Heart right ventricle (tissue), 16 donors: ENCODE measurements at regions not wholly inside any gene's neighbourhood (a gene's known extent, or its start where the extent isn't known, plus 50 kb on each side); places are given as distances from the start of the nearest gene placed in this dataset.

Experiments
- ATAC-seq, 8 donors: fragments of 200-7000 bp; cut with Tn5 transposase; one replicate each; pipeline ENCODE4 v1.9.1; 2020; ENCODE audit warnings: mild to moderate bottlenecking in 8 of 8, moderate library complexity in 8 of 8, moderate number of reproducible peaks in 1 of 8
- DNase-seq, 2 donors: peaks; one replicate each; pipeline ENCODE4 v3.0.0-alpha.2; 2020
- H3K27ac ChIP-seq, 10 donors: fragments of 200-600 bp; sonication (generic) in 2 of 10; one replicate each; pipeline versions ENCODE4 v1.5.0 to v1.8.0; 2020 to 2022; ENCODE audit warnings: mild to moderate bottlenecking in 3 of 10
- H3K27me3 ChIP-seq, 7 donors: fragments of 200-600 bp; one replicate each; pipeline ENCODE4 v1.8.0; 2021 to 2022; ENCODE audit warnings: mild to moderate bottlenecking in 2 of 7
- H3K36me3 ChIP-seq, 9 donors: fragments of 200-600 bp; sonication (generic) in 1 of 9; one replicate each; pipeline versions ENCODE4 v1.5.0 to v1.8.0; 2020 to 2022; ENCODE audit warnings: mild to moderate bottlenecking in 2 of 9
- H3K4me1 ChIP-seq, 9 donors: fragments of 200-600 bp; sonication (generic) in 1 of 9; one replicate each; pipeline versions ENCODE4 v1.5.0 to v1.8.0; 2020 to 2022; ENCODE audit warnings: mild to moderate bottlenecking in 4 of 9
- H3K4me3 ChIP-seq, 10 donors: fragments of 200-600 bp; sonication (generic) in 2 of 10; one replicate each; pipeline versions ENCODE4 v1.5.0 to v1.8.0; 2020 to 2022; ENCODE audit warnings: mild to moderate bottlenecking in 7 of 10, moderate library complexity in 2 of 10
- H3K9me3 ChIP-seq, 11 donors: fragments of 200-600 bp in 10 of 11; sonication (generic) in 2 of 11; one replicate each; pipeline versions ENCODE4 v1.5.0 to v1.8.0; 2013 to 2022; ENCODE audit warnings: mild to moderate bottlenecking in 2 of 11, control low read depth in 1 of 11, moderate library complexity in 1 of 11
- CTCF ChIP-seq, 9 donors: fragments of 200-600 bp; sonication (generic) in 2 of 9; IDR thresholded peaks; one replicate each; pipeline versions ENCODE4 v1.5.0 to v1.8.0; 2021 to 2022; ENCODE audit warnings: antibody characterized with exemption in 9 of 9, mild to moderate bottlenecking in 5 of 9, moderate library complexity in 1 of 9
- WGBS, 2 donors: extraction: QIAGEN DNeasy Blood & Tissue Kit; methylation state at CpG; one replicate each; pipeline ENCODE4 v1.1.7; 2013; ENCODE audit warnings: inconsistent platforms in 1 of 2; 5-methylcytosine and 5-hydroxymethylcytosine counted together
- intact Hi-C, 10 donors: fragments of 100-400 bp; cut with DNase I; formaldehyde crosslinking; loops; one replicate each; pipeline versions ENCODE4 v1.11.1 to v1.14.2; 2022
- donor health status: Arrhythmogenic right ventricular cardiomyopathy.
- donor health status: ischemic (EF 13 %, LVEDD 7.1; RV severe dilation, severe dysfunction).
- donor health status: healthy with polysubstance abuse.
- donor health status: DM: no; HTN: yes; CAD: no.
- donor health status: DM: no; HTN: no; CAD: no.
- donor health status: ischemic (EF 25% LVEDD 6.9; RV normal size, moderate dysfunction).
- donor health status: ischemic (EF 25% LVEDD 5.7; RV mildly dilated, moderate dysfunction).
- donor health status: healthy.
- donor health status: DM: yes; HTN: yes; CAD: no.
- donor health status: Ischemic cardiomyopathy.
- donor health status: ischemic (EF 35%, LVEDD 5.7; RV mildly dilated, moderate dysfunction).
- donor health status: nonischemic (EF 11% LVEDD 7.7; RV severe dilation, severe dysfunction).
- donor health status: DM: yes; HTN: yes; CAD: no.
- donor health status: PGD.
- donor health status: ischemic (EF 29% LVEDD 5.4; RV normal size, mild dysfunction).
- donor health status: nonischemic (EF 23%, LVEDD 6.1; RV moderate dilation, normal function).

- TF ChIP-seq CTCF (IDR thresholded peaks at IDR 0.05), result no peak
- Histone ChIP-seq H3K4me1 (no peaks in the 10 kb centered on the region), H3K36me3 (no peaks in the 10 kb centered on the region), H3K9me3 (no peaks in the 10 kb centered on the region), H3K27me3 (peaks cover 0 to 10% (median 0%) of the 10 kb centered on the region in 7 donors), H3K4me3 (no peak overlapping the region), H3K27ac (no peak overlapping the region)
- DNase-seq, result no peak
- WGBS, 2 donors, result 39 to 61% methylated on average over 1 of the region's 1 CpG
- intact Hi-C loops, result no loop called here
- no peak for ATAC-seq
Observed at GRCh38 chr5:175047048-175047447, 322.7 kb downstream of the MSX2 start.

DNA sequence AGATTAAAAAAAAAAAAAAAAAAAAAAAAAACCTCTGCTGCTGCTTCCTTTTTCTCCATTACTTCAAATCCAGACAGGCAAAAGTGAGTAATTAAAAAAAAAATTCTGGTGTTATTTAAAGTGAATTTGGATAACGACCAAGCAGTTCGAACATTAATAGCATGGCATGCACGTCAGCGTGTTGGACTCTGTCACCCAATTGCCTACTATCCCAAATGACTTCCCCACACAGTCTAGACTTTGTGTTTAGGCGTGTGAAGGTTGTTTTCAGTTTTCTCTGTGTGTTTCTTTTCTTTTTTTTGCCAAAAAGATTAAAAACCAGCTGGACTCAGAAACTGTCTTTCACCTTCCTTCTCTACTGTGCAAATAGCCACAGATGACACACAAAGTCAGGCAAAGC lies 321.4 kb downstream of the MSX2 start:
- H3K9me3 ChIP-seq, result no peaks in the 10 kb centered on the region
- no peak overlapping the region for H3K4me3 ChIP-seq
- no peak for DNase-seq
- ATAC-seq, result no peak
- no peak for TF ChIP-seq CTCF (IDR thresholded peaks at IDR 0.05)
- peaks cover 0 to 7% (median 0%) of the 10 kb centered on the region in 7 donors for H3K27me3 ChIP-seq
- H3K36me3 ChIP-seq, result no peaks in the 10 kb centered on the region
- intact Hi-C loops, result no loop called here
- 40 to 60% methylated on average over 5 of the region's 5 CpGs for WGBS, 2 donors
- no peaks in the 10 kb centered on the region for H3K4me1 ChIP-seq
- H3K27ac ChIP-seq, result no peak overlapping the region

DNA sequence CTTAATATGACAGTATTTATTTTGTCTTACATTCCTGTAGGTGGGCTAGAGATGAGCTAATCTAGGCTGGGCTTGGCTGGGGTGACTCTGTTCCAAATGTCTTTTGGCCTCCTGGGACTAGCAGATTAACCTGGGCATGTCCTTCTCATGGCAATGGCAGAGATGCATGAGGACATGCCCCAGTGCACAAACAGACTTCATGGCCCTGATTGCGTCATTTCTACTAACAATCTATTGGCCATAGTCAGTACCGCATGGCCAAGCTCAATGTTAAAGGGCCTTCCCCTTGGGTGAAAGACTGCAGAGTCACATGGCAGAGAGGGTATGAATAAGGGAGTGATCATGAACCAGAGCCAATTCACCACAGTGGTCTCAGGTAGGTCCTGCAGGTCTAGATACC lies 313.4 kb downstream of the MSX2 start:
- no peak for DNase-seq
- peaks cover 0 to 2% (median 0%) of the 10 kb centered on the region in 7 donors for H3K27me3 ChIP-seq
- no peak for TF ChIP-seq CTCF (IDR thresholded peaks at IDR 0.05)
- 96 to 100% methylated on average over 2 of the region's 2 CpGs for WGBS, 2 donors
- H3K4me3 ChIP-seq, result no peak overlapping the region
- no peak for ATAC-seq
- H3K27ac ChIP-seq, result no peak overlapping the region
- intact Hi-C loops, result no loop called here
- H3K9me3 ChIP-seq, result peaks cover 0 to 14% (median 0%) of the 10 kb centered on the region in 11 donors
- H3K36me3 ChIP-seq, result no peaks in the 10 kb centered on the region
- no peaks in the 10 kb centered on the region for H3K4me1 ChIP-seq

DNA sequence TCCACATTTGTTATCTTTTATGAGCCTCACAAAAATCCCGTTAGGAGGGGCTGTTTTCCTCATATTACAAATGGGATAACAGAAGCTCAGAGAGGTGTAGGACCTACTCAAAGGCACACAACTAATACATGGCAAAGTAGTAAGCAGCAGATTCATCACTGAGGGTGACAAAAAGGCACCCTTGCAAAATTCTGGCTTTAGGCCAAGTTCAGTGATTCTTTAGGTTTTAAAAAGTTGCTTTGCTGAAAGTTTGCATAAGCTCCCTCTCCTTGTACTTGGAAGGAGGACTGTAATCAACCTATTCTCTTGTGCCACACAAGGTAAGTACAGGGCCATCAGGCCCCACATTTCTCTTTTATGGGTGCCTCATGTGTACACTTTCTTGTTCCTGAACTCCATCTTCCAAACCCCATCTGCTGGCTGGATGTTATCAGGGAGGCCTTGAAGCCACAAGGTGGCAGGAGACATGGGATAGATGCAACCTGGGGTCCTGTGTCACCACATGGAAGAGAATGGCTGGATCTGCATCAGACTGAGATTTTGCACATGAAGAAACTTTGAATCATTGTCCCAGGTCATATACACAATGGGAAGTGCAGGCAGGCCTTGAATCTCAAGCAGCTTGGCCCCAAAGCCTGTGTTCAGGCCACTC lies 311.6 kb downstream of the MSX2 start:
- no peaks in the 10 kb centered on the region for H3K36me3 ChIP-seq
- no peaks in the 10 kb centered on the region for H3K4me1 ChIP-seq
- DNase-seq (no peak), ATAC-seq (no peak)
- TF ChIP-seq CTCF (IDR thresholded peaks at IDR 0.05), result no peak
- intact Hi-C loops, result no loop called here
- WGBS, 2 donors, result 37 to 41% methylated on average over 1 of the region's 1 CpG
- no peak overlapping the region for H3K4me3 ChIP-seq
- no peak overlapping the region for H3K27ac ChIP-seq
- peaks cover 0 to 14% (median 0%) of the 10 kb centered on the region in 11 donors for H3K9me3 ChIP-seq
- no peaks in the 10 kb centered on the region for H3K27me3 ChIP-seq
